Peyer's patch (tissue), 4 donors: ENCODE measurements at regions not wholly inside any gene's neighbourhood (a gene's known extent, or its start where the extent isn't known, plus 50 kb on each side); places are given as distances from the start of the nearest gene placed in this dataset.

Experiments
- POLR2A ChIP-seq, 2 donors: fragments of 450-650 bp; IDR thresholded peaks; one replicate each; pipeline ENCODE4 v1.5.1; 2017; ENCODE audit warnings: antibody characterized with exemption in 2 of 2, mild to moderate bottlenecking in 2 of 2, moderate library complexity in 2 of 2
- TF ChIP-seq, protein P1 (sequence below), 6 experiments: fragments of 450-650 bp in 4 of 6; fragments of 200-600 bp in 2 of 6; sonication (generic) in 1 of 6; IDR thresholded peaks; one replicate each; pipeline ENCODE4 v1.5.1; 2017 to 2019; ENCODE audit warnings: antibody characterized with exemption in 6 of 6, mild to moderate bottlenecking in 3 of 6, moderate library complexity in 1 of 6

DNA sequence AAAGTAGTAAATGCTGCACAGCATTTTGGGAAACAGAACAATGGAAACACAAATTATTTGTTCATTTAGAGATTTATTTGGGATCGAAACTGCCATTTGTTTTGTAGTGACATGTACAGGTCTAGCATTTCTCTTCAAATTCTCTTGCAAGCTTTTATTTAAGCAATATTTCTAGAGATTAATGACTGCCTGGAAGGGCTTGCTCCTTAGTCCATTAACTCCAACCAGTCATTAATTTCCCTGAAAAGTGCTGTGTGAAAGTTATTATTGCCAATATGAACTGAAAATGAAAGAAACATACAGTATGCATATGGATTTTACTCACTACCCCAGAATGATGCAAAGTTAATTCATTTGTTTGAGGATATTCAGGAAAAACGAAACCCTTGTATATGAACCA, 1349.6 kb upstream of the FLRT2 start:
- TF ChIP-seq, protein P1, sequence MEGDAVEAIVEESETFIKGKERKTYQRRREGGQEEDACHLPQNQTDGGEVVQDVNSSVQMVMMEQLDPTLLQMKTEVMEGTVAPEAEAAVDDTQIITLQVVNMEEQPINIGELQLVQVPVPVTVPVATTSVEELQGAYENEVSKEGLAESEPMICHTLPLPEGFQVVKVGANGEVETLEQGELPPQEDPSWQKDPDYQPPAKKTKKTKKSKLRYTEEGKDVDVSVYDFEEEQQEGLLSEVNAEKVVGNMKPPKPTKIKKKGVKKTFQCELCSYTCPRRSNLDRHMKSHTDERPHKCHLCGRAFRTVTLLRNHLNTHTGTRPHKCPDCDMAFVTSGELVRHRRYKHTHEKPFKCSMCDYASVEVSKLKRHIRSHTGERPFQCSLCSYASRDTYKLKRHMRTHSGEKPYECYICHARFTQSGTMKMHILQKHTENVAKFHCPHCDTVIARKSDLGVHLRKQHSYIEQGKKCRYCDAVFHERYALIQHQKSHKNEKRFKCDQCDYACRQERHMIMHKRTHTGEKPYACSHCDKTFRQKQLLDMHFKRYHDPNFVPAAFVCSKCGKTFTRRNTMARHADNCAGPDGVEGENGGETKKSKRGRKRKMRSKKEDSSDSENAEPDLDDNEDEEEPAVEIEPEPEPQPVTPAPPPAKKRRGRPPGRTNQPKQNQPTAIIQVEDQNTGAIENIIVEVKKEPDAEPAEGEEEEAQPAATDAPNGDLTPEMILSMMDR (IDR thresholded peaks at IDR 0.05), result no peak
- TF ChIP-seq POLR2A (IDR thresholded peaks at IDR 0.05), result no peak
